ENCODE measurements at regions not wholly inside any gene's neighbourhood (a gene's known extent, or its start where the extent isn't known, plus 50 kb on each side); places are given as distances from the start of the nearest gene placed in this dataset.

DNA sequence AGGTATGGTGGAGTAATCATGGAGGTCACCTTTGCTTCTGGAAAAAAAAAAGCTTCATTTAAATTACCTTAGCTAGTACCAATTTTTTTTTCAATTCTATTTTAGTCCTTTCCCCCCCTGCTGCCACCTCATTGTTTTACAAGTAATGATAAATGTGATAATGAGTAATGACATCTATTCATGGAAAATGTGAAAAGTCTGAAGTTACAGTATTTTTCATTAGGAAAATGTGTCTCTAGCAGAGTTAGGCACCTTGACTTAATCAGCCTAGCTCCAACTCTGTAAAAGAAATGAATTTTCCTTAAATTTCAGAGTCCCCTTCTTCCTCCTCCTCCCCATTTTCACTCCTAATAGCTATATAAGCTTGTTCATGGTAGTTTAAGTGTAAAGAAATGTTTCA, 204.9 kb upstream of the USP25 start:
- Histone ChIP-seq H3K27ac (ENCODE audit: low read depth) (no peak overlapping the region), H3K9me2 (ENCODE audit: insufficient read depth) (no peaks in the 10 kb centered on the region), H2AFZ (no peak overlapping the region), H3K36me3 (ENCODE audit: insufficient read depth) (no peaks in the 10 kb centered on the region), H3K4me1 (ENCODE audit: insufficient read depth) (no peaks in the 10 kb centered on the region), H3F3A (replicated peaks; ENCODE audit: low read depth) (no peaks in the 10 kb centered on the region), H3K4me3 (no peak overlapping the region), H3K4me2 (no peak overlapping the region), H4K20me1 (replicated peaks; ENCODE audit: insufficient read depth) (no peaks in the 10 kb centered on the region), H3K79me2 (replicated peaks; ENCODE audit: insufficient read depth) (no peaks in the 10 kb centered on the region), H3K27me3 (ENCODE audit: insufficient read depth) (no peaks in the 10 kb centered on the region)
- no peak overlapping the region for H3K4me3 Mint-ChIP-seq
- TF ChIP-seq POLR2AphosphoS5 (IDR thresholded peaks at IDR 0.05; ENCODE audit: low read depth) (no peak), EZH2 (IDR thresholded peaks at IDR 0.05; ENCODE audit: low read depth, unreplicated experiment) (no peak), STAT1 (IDR thresholded peaks at IDR 0.05; ENCODE audit: unreplicated experiment) (no peak), JUNB (IDR thresholded peaks at IDR 0.05; ENCODE audit: unreplicated experiment) (no peak), ZNF331 (CRISPR knock-in tag; IDR thresholded peaks at IDR 0.05; ENCODE audit: low read depth) (no peak)
- TF ChIP-seq, protein P1, sequence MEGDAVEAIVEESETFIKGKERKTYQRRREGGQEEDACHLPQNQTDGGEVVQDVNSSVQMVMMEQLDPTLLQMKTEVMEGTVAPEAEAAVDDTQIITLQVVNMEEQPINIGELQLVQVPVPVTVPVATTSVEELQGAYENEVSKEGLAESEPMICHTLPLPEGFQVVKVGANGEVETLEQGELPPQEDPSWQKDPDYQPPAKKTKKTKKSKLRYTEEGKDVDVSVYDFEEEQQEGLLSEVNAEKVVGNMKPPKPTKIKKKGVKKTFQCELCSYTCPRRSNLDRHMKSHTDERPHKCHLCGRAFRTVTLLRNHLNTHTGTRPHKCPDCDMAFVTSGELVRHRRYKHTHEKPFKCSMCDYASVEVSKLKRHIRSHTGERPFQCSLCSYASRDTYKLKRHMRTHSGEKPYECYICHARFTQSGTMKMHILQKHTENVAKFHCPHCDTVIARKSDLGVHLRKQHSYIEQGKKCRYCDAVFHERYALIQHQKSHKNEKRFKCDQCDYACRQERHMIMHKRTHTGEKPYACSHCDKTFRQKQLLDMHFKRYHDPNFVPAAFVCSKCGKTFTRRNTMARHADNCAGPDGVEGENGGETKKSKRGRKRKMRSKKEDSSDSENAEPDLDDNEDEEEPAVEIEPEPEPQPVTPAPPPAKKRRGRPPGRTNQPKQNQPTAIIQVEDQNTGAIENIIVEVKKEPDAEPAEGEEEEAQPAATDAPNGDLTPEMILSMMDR (conservative IDR thresholded peaks at IDR 0.05; ENCODE audit: low read depth in 2 of 2) = no peak
- peaks cover 6% of the 10 kb centered on the region; the same call in 2 of the 3 replicates for H3K9me3 Mint-ChIP-seq
- H3K27ac Mint-ChIP-seq = no peak overlapping the region
- no peaks in the 10 kb centered on the region; the same call in 2 of the 3 replicates for H3K36me3 Mint-ChIP-seq (ENCODE audit: low read depth)
- no peaks in the 10 kb centered on the region for H3K4me1 Mint-ChIP-seq
- ATAC-seq = no peak
- no peak for DNase-seq (ENCODE audit: low spot score)
- H3K27me3 Mint-ChIP-seq (ENCODE audit: insufficient read depth, low read depth, poor library complexity) = peaks cover 2% of the 10 kb centered on the region

DNA sequence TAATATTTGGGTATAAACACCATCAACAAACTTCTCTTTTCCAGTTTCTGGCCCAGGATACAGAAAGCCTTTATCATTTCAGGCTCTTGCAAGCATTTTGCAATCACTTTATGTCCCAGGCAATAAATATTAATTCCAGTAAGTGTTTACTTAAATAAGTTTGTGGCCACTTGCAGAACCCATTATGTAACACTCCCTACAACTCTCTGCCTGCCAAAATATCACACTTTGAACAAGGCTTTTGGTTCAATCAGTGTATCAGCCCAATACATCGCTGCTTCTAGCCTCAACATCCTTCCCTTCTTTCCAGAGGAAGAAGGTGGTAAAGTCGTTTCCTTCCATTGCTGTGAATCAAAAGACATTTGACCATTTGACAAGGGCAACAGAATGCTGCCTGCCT, 203.0 kb upstream of the USP25 start:
- Mint-ChIP-seq H3K9me3 (0 out of 3 replicates have a peak, but pooled peaks cover 3% of the 10 kb centered on the region), H3K4me3 (no peak overlapping the region), H3K4me1 (no peaks in the 10 kb centered on the region), H3K36me3 (ENCODE audit: low read depth) (no peaks in the 10 kb centered on the region), H3K27ac (no peak overlapping the region), H3K27me3 (ENCODE audit: insufficient read depth, low read depth, poor library complexity) (no peaks in the 10 kb centered on the region)
- Histone ChIP-seq H3K4me2 (no peak overlapping the region), H3K4me1 (ENCODE audit: insufficient read depth) (no peaks in the 10 kb centered on the region), H2AFZ (no peak overlapping the region), H3K4me3 (no peak overlapping the region), H3K36me3 (ENCODE audit: insufficient read depth) (no peaks in the 10 kb centered on the region), H3F3A (replicated peaks; ENCODE audit: low read depth) (no peaks in the 10 kb centered on the region), H4K20me1 (replicated peaks; ENCODE audit: insufficient read depth) (no peaks in the 10 kb centered on the region), H3K27ac (ENCODE audit: low read depth) (no peak overlapping the region), H3K9me2 (ENCODE audit: insufficient read depth) (no peaks in the 10 kb centered on the region), H3K79me2 (replicated peaks; ENCODE audit: insufficient read depth) (no peaks in the 10 kb centered on the region), H3K27me3 (ENCODE audit: insufficient read depth) (no peaks in the 10 kb centered on the region)
- DNase-seq (ENCODE audit: low spot score) = no peak
- no peak for ATAC-seq
- no peak for TF ChIP-seq CREB1 (CRISPR knock-in tag; IDR thresholded peaks at IDR 0.05; ENCODE audit: low read depth)
- no peak for TF ChIP-seq ZNF331 (CRISPR knock-in tag; IDR thresholded peaks at IDR 0.05; ENCODE audit: low read depth)
- no peak for TF ChIP-seq STAT1 (IDR thresholded peaks at IDR 0.05; ENCODE audit: unreplicated experiment)
- TF ChIP-seq EZH2 (IDR thresholded peaks at IDR 0.05; ENCODE audit: low read depth, unreplicated experiment) = no peak
- TF ChIP-seq, protein P1 (conservative IDR thresholded peaks at IDR 0.05; ENCODE audit: low read depth in 2 of 2) = no peak
- TF ChIP-seq, protein P2, sequence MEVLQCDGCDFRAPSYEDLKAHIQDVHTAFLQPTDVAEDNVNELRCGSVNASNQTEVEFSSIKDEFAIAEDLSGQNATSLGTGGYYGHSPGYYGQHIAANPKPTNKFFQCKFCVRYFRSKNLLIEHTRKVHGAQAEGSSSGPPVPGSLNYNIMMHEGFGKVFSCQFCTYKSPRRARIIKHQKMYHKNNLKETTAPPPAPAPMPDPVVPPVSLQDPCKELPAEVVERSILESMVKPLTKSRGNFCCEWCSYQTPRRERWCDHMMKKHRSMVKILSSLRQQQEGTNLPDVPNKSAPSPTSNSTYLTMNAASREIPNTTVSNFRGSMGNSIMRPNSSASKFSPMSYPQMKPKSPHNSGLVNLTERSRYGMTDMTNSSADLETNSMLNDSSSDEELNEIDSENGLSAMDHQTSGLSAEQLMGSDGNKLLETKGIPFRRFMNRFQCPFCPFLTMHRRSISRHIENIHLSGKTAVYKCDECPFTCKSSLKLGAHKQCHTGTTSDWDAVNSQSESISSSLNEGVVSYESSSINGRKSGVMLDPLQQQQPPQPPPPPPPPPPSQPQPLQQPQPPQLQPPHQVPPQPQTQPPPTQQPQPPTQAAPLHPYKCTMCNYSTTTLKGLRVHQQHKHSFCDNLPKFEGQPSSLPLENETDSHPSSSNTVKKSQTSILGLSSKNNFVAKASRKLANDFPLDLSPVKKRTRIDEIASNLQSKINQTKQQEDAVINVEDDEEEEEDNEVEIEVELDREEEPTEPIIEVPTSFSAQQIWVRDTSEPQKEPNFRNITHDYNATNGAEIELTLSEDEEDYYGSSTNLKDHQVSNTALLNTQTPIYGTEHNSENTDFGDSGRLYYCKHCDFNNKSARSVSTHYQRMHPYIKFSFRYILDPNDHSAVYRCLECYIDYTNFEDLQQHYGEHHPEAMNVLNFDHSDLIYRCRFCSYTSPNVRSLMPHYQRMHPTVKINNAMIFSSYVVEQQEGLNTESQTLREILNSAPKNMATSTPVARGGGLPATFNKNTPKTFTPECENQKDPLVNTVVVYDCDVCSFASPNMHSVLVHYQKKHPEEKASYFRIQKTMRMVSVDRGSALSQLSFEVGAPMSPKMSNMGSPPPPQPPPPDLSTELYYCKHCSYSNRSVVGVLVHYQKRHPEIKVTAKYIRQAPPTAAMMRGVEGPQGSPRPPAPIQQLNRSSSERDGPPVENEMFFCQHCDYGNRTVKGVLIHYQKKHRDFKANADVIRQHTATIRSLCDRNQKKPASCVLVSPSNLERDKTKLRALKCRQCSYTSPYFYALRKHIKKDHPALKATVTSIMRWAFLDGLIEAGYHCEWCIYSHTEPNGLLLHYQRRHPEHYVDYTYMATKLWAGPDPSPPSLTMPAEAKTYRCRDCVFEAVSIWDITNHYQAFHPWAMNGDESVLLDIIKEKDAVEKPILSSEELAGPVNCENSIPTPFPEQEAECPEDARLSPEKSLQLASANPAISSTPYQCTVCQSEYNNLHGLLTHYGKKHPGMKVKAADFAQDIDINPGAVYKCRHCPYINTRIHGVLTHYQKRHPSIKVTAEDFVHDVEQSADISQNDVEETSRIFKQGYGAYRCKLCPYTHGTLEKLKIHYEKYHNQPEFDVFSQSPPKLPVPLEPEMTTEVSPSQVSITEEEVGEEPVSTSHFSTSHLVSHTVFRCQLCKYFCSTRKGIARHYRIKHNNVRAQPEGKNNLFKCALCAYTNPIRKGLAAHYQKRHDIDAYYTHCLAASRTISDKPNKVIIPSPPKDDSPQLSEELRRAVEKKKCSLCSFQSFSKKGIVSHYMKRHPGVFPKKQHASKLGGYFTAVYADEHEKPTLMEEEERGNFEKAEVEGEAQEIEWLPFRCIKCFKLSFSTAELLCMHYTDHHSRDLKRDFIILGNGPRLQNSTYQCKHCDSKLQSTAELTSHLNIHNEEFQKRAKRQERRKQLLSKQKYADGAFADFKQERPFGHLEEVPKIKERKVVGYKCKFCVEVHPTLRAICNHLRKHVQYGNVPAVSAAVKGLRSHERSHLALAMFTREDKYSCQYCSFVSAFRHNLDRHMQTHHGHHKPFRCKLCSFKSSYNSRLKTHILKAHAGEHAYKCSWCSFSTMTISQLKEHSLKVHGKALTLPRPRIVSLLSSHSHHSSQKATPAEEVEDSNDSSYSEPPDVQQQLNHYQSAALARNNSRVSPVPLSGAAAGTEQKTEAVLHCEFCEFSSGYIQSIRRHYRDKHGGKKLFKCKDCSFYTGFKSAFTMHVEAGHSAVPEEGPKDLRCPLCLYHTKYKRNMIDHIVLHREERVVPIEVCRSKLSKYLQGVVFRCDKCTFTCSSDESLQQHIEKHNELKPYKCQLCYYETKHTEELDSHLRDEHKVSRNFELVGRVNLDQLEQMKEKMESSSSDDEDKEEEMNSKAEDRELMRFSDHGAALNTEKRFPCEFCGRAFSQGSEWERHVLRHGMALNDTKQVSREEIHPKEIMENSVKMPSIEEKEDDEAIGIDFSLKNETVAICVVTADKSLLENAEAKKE (CRISPR knock-in tag; IDR thresholded peaks at IDR 0.05) = no peak
- TF ChIP-seq POLR2AphosphoS5 (IDR thresholded peaks at IDR 0.05; ENCODE audit: low read depth) = no peak
- TF ChIP-seq, protein P3, sequence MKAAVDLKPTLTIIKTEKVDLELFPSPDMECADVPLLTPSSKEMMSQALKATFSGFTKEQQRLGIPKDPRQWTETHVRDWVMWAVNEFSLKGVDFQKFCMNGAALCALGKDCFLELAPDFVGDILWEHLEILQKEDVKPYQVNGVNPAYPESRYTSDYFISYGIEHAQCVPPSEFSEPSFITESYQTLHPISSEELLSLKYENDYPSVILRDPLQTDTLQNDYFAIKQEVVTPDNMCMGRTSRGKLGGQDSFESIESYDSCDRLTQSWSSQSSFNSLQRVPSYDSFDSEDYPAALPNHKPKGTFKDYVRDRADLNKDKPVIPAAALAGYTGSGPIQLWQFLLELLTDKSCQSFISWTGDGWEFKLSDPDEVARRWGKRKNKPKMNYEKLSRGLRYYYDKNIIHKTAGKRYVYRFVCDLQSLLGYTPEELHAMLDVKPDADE (IDR thresholded peaks at IDR 0.05) = no peak
- no peak for TF ChIP-seq ZNF114 (CRISPR knock-in tag; IDR thresholded peaks at IDR 0.05)
- no peak for TF ChIP-seq JUNB (IDR thresholded peaks at IDR 0.05; ENCODE audit: unreplicated experiment)

All from GM23338 (cell line).